Prostate gland (tissue), 1 donor: ENCODE measurements at regions not wholly inside any gene's neighbourhood (a gene's known extent, or its start where the extent isn't known, plus 50 kb on each side); places are given as distances from the start of the nearest gene placed in this dataset.

Source experiments
- POLR2A ChIP-seq: fragments of 450-650 bp; IDR thresholded peaks from one replicate; pipeline ENCODE4 v1.6.1; 2016; ENCODE audit warnings: antibody characterized with exemption, mild to moderate bottlenecking
- POLR2AphosphoS5 ChIP-seq: sonication (generic); formaldehyde crosslinking; IDR thresholded peaks from one replicate; pipeline ENCODE4 v1.6.1; 2017; ENCODE audit warnings: antibody characterized with exemption

DNA sequence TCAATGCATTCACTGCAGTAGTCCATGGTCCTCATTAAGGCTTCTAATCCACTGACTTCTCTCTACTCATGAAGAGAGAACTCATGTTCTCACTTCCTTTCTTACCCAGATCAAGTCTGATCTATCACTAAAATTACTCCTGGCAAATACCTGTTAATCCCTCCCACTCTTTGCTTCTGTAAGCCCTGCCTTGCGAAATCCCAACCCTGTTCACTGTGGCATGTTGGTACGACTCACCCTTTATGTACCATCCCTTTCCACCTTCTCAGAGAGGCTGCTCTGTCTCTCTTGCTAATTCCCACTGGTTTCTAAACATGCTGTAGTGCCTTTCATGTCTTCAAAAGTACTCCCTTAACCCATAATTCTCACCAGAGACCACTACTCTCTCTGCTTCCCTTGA lies 272.2 kb upstream of the ACVR2A start:
- no peak for TF ChIP-seq POLR2A
- TF ChIP-seq POLR2AphosphoS5, result no peak
